Kidney (tissue), 13 donors: ENCODE measurements at regions not wholly inside any gene's neighbourhood (a gene's known extent, or its start where the extent isn't known, plus 50 kb on each side); places are given as distances from the start of the nearest gene placed in this dataset.

Experiments
- DNase-seq, 5 donors: peaks; one replicate each; pipeline ENCODE4 v3.0.0-alpha.2; 2013 to 2020
- FAIRE-seq: peaks from 2 replicates; lab custom pipeline; 2012; peaks lifted over from hg19 to GRCh38; lab: Jason Lieb, UNC
- H3K27ac ChIP-seq, 2 donors: one replicate each; pipeline ENCODE4 v1.7.0; 2013; ENCODE audit warnings: low read depth in 2 of 2, low read length in 2 of 2, inconsistent platforms in 1 of 2
- H3K27me3 ChIP-seq: one replicate; pipeline ENCODE4 v1.7.1; 2013; ENCODE audit warnings: low read length, inconsistent platforms; ENCODE audit not compliant: control insufficient read depth, insufficient read depth
- H3K36me3 ChIP-seq, 3 donors: one replicate each; pipeline versions ENCODE4 v1.7.0 to v1.7.1; 2013; ENCODE audit warnings: low read length in 3 of 3, control low read depth in 1 of 3, inconsistent platforms in 1 of 3; ENCODE audit not compliant: insufficient read depth in 3 of 3, control insufficient read depth in 2 of 3
- H3K4me1 ChIP-seq, 3 donors: one replicate each; pipeline versions ENCODE4 v1.7.0 to v1.7.1; 2013; ENCODE audit warnings: low read length in 3 of 3, inconsistent platforms in 1 of 3, low read depth in 1 of 3; ENCODE audit not compliant: control insufficient read depth in 2 of 3, insufficient read depth in 2 of 3
- H3K4me3 ChIP-seq, 3 donors: one replicate each; pipeline versions ENCODE4 v1.7.0 to v1.8.1; 2013; ENCODE audit warnings: low read length in 3 of 3, control low read depth in 1 of 3, inconsistent platforms in 1 of 3
- H3K9ac ChIP-seq, 3 donors: one replicate each; pipeline versions ENCODE4 v1.7.0 to v1.7.1; 2013; ENCODE audit warnings: low read length in 3 of 3, control low read depth in 1 of 3, inconsistent platforms in 1 of 3
- H3K9me3 ChIP-seq, 3 donors: one replicate each; pipeline versions ENCODE4 v1.7.0 to v1.7.1; 2013; ENCODE audit warnings: low read length in 3 of 3, control low read depth in 1 of 3, inconsistent platforms in 1 of 3; ENCODE audit not compliant: control insufficient read depth in 2 of 3, insufficient read depth in 1 of 3
- CTCF ChIP-seq: IDR thresholded peaks from 3 replicates; pipeline ENCODE4 v1.5.1; 2012; ENCODE audit warnings: mild to moderate bottlenecking, moderate library complexity, borderline replicate concordance; ENCODE audit not compliant: insufficient read depth; ENCODE audit errors: extremely low read depth
- intact Hi-C: fragments of 100-400 bp; cut with DNase I; formaldehyde crosslinking; loops from one replicate; pipeline ENCODE4 v1.11.1; 2022
- donor health status: control.
- donor health status: control.
- donor health status: control.
- donor health status: control.
- donor health status: control.
- donor health status: DM: yes; HTN: yes; CAD: no.
- donor health status: Normal renal cell carcinoma (clear cell type).

DNA sequence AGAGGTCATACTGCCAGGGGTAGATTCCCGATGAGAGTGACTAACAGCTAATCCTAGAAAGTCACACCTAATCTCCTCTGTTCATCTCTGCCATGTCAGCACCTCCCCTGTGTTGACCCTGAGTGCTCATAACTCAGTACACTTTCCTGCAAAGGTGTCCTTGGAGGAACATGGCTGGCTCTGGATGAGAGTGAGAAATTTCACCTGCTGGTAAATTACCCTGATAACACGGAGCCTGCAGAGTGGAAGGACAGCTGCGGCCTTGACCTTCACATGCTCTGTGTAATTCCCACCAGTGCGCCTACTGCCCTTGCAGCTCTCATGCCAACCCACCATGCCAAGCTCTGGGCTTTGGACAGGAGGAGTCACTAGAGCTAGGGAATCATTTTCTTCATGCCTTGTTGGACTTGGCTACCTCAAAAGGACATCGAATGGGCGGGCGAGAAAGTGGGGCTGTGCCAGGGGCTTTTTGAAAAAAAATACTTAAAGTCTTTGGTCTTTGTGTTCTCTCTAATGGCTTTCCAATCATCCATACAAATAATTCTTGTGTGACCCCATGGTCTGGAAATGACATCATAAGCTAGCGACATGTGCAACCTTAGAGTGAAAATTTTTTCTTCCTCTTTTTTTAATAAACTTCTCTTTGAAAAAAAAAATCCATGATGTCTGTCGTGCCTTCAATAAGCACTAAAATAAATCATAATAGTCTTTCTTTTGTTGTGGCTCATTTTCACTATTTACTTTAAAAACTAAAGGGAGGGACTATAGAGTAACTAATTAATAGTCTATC is 319.9 kb downstream of the MYCN start:
- no peak for DNase-seq
- no peak overlapping the region for H3K27ac ChIP-seq
- no peak overlapping the region for H3K9ac ChIP-seq
- intact Hi-C loops = no loop called here
- H3K4me1 ChIP-seq = no peaks in the 10 kb centered on the region
- H3K27me3 ChIP-seq = no peaks in the 10 kb centered on the region
- FAIRE-seq = no peak
- no peaks in the 10 kb centered on the region for H3K36me3 ChIP-seq
- no peak overlapping the region for H3K4me3 ChIP-seq
- TF ChIP-seq CTCF = no peak
- no peaks in the 10 kb centered on the region for H3K9me3 ChIP-seq

- H3K9ac ChIP-seq = no peak overlapping the region
- DNase-seq (no peak), FAIRE-seq (no peak)
- no peaks in the 10 kb centered on the region for H3K9me3 ChIP-seq
- H3K27ac ChIP-seq = no peak overlapping the region
- intact Hi-C loops = no loop called here
- TF ChIP-seq CTCF = no peak
- no peaks in the 10 kb centered on the region for H3K4me1 ChIP-seq
- no peak overlapping the region for H3K4me3 ChIP-seq
- H3K36me3 ChIP-seq = no peaks in the 10 kb centered on the region
- no peaks in the 10 kb centered on the region for H3K27me3 ChIP-seq
Observed at GRCh38 chr2:16259010-16259409, 318.7 kb downstream of the MYCN start.

- intact Hi-C loops = no loop called here
- Histone ChIP-seq H3K4me1 (no peaks in the 10 kb centered on the region), H3K27me3 (no peaks in the 10 kb centered on the region), H3K9me3 (no peaks in the 10 kb centered on the region), H3K4me3 (no peak overlapping the region), H3K9ac (no peak overlapping the region), H3K36me3 (no peaks in the 10 kb centered on the region), H3K27ac (no peak overlapping the region)
- TF ChIP-seq CTCF = no peak
- DNase-seq = no peak
- no peak for FAIRE-seq
Observed at GRCh38 chr2:16258350-16258749, 318.0 kb downstream of the MYCN start.
